HG02885 (cell line): ENCODE measurements at regions not wholly inside any gene's neighbourhood (a gene's known extent, or its start where the extent isn't known, plus 50 kb on each side); places are given as distances from the start of the nearest gene placed in this dataset.

ENCODE experiments used
- ATAC-seq: cut with Tn5 transposase; IDR thresholded peaks from one replicate; pipeline ENCODE4 v1.9.1; 2021; ENCODE audit warnings: mild to moderate bottlenecking; ENCODE audit not compliant: unreplicated experiment, poor library complexity

- ATAC-seq = no peak
Observed at GRCh38 chr15:39184701-39185390, 396.0 kb upstream of the THBS1 start.

- no peak for ATAC-seq
Observed at GRCh38 chr15:39188314-39188713, 392.6 kb upstream of the THBS1 start.

- no peak for ATAC-seq
Observed at GRCh38 chr15:39188930-39189329, 391.9 kb upstream of the THBS1 start.

GRCh38 chr15:39191871-39192291 is 389.0 kb upstream of the THBS1 start:
- ATAC-seq = no peak

- no peak for ATAC-seq
Observed at GRCh38 chr15:39192351-39192750, 388.5 kb upstream of the THBS1 start.

- ATAC-seq = no peak
Observed at GRCh38 chr15:39192979-39193560, 387.8 kb upstream of the THBS1 start.

- no peak for ATAC-seq
Observed at GRCh38 chr15:39193611-39194010, 387.3 kb upstream of the THBS1 start.

GRCh38 chr15:39194106-39194830 is 386.6 kb upstream of the THBS1 start:
- ATAC-seq = no peak

- no peak for ATAC-seq
Observed at GRCh38 chr15:39195961-39196486, 384.9 kb upstream of the THBS1 start.

- no peak for ATAC-seq
Observed at GRCh38 chr15:39198044-39199000, 382.6 kb upstream of the THBS1 start.

GRCh38 chr15:39199076-39199475 is 381.8 kb upstream of the THBS1 start:
- ATAC-seq = no peak

- ATAC-seq = no peak
Observed at GRCh38 chr15:39200586-39200985, 380.3 kb upstream of the THBS1 start.

- ATAC-seq = no peak
Observed at GRCh38 chr15:39202641-39203040, 378.2 kb upstream of the THBS1 start.

- ATAC-seq = no peak
Observed at GRCh38 chr15:39204031-39204430, 376.8 kb upstream of the THBS1 start.

GRCh38 chr15:39205081-39205480 is 375.8 kb upstream of the THBS1 start:
- ATAC-seq = no peak

- no peak for ATAC-seq
Observed at GRCh38 chr15:39205506-39206371, 375.1 kb upstream of the THBS1 start.

- ATAC-seq = no peak
Observed at GRCh38 chr15:39207532-39208115, 373.3 kb upstream of the THBS1 start.

- ATAC-seq = no peak
Observed at GRCh38 chr15:39208187-39208586, 372.7 kb upstream of the THBS1 start.
